Lung (tissue), 11 donors: ENCODE measurements at regions not wholly inside any gene's neighbourhood (a gene's known extent, or its start where the extent isn't known, plus 50 kb on each side); places are given as distances from the start of the nearest gene placed in this dataset.

Experiments used
- ATAC-seq: fragments of 200-7000 bp; cut with Tn5 transposase; one replicate; pipeline ENCODE4 v1.9.1; 2020; ENCODE audit warnings: moderate number of reproducible peaks; ENCODE audit not compliant: insufficient read depth, low FRiP score
- DNase-seq, 3 donors: peaks; one replicate each; pipeline ENCODE4 v3.0.0-alpha.2; 2013 to 2017
- H3K27ac ChIP-seq, 2 donors: one replicate each; pipeline ENCODE4 v1.5.1; 2013; ENCODE audit warnings: mild to moderate bottlenecking in 2 of 2, moderate library complexity in 2 of 2, control low read depth in 1 of 2, inconsistent platforms in 1 of 2, low read depth in 1 of 2, low read length in 1 of 2
- H3K27me3 ChIP-seq, 3 donors: one replicate each; pipeline ENCODE4 v1.5.1; 2013; ENCODE audit warnings: low read length in 2 of 3; ENCODE audit not compliant: control insufficient read depth in 3 of 3, insufficient read depth in 3 of 3
- H3K36me3 ChIP-seq, 4 donors: one replicate each; pipeline ENCODE4 v1.5.1; 2013; ENCODE audit warnings: low read length in 4 of 4, mild to moderate bottlenecking in 1 of 4, moderate library complexity in 1 of 4; ENCODE audit not compliant: control insufficient read depth in 4 of 4, insufficient read depth in 4 of 4
- H3K4me1 ChIP-seq, 5 donors: one replicate each; pipeline ENCODE4 v1.5.1; 2013; ENCODE audit warnings: low read length in 5 of 5, mild to moderate bottlenecking in 2 of 5, moderate library complexity in 1 of 5; ENCODE audit not compliant: control insufficient read depth in 5 of 5, insufficient read depth in 5 of 5
- H3K4me3 ChIP-seq: one replicate; pipeline ENCODE4 v1.5.1; 2013; ENCODE audit warnings: mild to moderate bottlenecking, control low read depth, moderate library complexity
- H3K9ac ChIP-seq, 2 donors: one replicate each; pipeline ENCODE4 v1.5.1; 2013; ENCODE audit warnings: low read length in 2 of 2, control low read depth in 1 of 2; ENCODE audit not compliant: insufficient read depth in 1 of 2
- H3K9me3 ChIP-seq, 4 donors: one replicate each; pipeline ENCODE4 v1.5.1; 2013; ENCODE audit warnings: low read length in 3 of 4, mild to moderate bottlenecking in 1 of 4, moderate library complexity in 1 of 4; ENCODE audit not compliant: control insufficient read depth in 4 of 4, insufficient read depth in 3 of 4
- CTCF ChIP-seq: IDR thresholded peaks from 2 replicates; pipeline ENCODE4 v1.5.1; 2012; ENCODE audit warnings: mild to moderate bottlenecking; ENCODE audit errors: control extremely low read depth, extremely low read depth
- WGBS, 2 donors: extraction: QIAGEN DNeasy Blood & Tissue Kit; methylation state at CpG; one replicate each; pipeline ENCODE4 v1.1.7; 2013; 5-methylcytosine and 5-hydroxymethylcytosine counted together
- donor health status: control.
- donor health status: control.
- donor health status: Bipolar disorder and iron deficiency.
- donor health status: healthy.
- donor health status: DM: yes; HTN: yes; CAD: no.

DNA sequence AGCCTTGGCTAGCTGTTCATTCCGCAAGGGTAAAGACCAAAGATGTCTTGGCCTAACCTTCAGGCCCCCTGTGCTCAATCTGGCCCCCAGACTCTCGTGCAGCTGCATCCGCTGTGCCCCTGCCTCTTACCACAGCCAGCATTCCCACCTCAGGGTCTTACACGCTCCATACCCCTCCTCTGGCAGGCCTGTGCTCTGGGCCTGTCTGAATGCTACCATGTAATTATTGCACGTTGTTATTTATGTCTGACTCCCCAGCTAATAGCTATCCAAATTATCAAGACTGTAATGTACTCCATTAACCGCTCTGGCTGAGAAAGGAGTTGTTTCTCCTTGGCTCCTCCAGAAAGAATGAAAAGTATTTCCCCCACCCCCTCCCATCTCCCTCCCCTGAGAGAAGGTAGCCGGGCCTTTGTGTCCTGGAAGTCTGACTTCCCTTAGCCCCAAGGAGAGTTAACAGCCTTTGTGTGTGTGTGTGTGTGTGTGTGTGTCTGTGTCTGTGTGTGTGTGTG is 54.5 kb upstream of the UBE2E1 start:
- Histone ChIP-seq H3K9me3 (no peaks in the 10 kb centered on the region), H3K27me3 (no peaks in the 10 kb centered on the region), H3K4me3 (no peak overlapping the region), H3K4me1 (peaks cover 0 to 27% (median 8%) of the 10 kb centered on the region in 5 donors), H3K9ac (no peak overlapping the region), H3K27ac (no peak overlapping the region), H3K36me3 (no peaks in the 10 kb centered on the region)
- TF ChIP-seq CTCF = no peak
- no peak for ATAC-seq
- DNase-seq = peak in 2 of 3 donors; percentile 30 to 39
- 60 to 65% methylated on average over 7 of the region's 7 CpGs for WGBS, 2 donors

GRCh38 chr3:23752126-23752525 is 53.6 kb upstream of the UBE2E1 start:
- Histone ChIP-seq H3K27me3 (no peaks in the 10 kb centered on the region), H3K4me1 (peaks cover 0 to 25% (median 6%) of the 10 kb centered on the region in 5 donors), H3K27ac (no peak overlapping the region), H3K36me3 (no peaks in the 10 kb centered on the region), H3K4me3 (no peak overlapping the region), H3K9me3 (no peaks in the 10 kb centered on the region), H3K9ac (no peak overlapping the region)
- 77 to 90% methylated on average over 3 of the region's 3 CpGs for WGBS, 2 donors
- no peak for TF ChIP-seq CTCF
- DNase-seq (no peak), ATAC-seq (no peak)

DNA sequence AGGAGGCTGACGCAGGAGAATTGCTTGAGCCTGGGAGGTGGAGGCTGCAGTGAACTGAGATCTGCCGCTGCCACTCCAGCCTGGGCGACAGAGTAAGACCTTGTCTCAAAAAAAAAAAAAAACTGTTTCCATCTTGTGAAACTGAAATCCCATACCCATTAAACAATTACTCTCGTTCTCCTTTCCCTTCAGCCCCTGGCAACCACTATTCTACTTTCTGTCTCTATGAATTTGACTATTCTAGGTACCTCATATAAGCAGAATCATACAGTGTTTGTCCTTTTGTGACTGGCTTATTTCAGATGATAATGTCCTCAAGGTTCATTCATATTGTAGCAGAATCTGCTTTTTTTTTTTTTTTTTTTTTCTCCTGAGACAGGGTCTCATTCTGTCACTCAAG is 51.5 kb upstream of the UBE2E1 start:
- H3K4me1 ChIP-seq = peaks cover 0 to 8% (median 3%) of the 10 kb centered on the region in 5 donors
- no peak for DNase-seq
- H3K9ac ChIP-seq = no peak overlapping the region
- H3K4me3 ChIP-seq = no peak overlapping the region
- no peaks in the 10 kb centered on the region for H3K27me3 ChIP-seq
- no peaks in the 10 kb centered on the region for H3K36me3 ChIP-seq
- no peak for TF ChIP-seq CTCF
- WGBS, 2 donors = 71 to 94% methylated on average over 4 of the region's 4 CpGs
- H3K27ac ChIP-seq = no peak overlapping the region
- ATAC-seq = no peak
- H3K9me3 ChIP-seq = no peaks in the 10 kb centered on the region
